HEK293 (cell line): ENCODE measurements at regions not wholly inside any gene's neighbourhood (a gene's known extent, or its start where the extent isn't known, plus 50 kb on each side); places are given as distances from the start of the nearest gene placed in this dataset.

Experiments
- CTCF ChIA-PET: fragments of 350-600 bp; formaldehyde crosslinking; extraction: SDS; loops from one replicate; lab custom pipeline; 2021; ENCODE audit warnings: antibody characterized with exemption; lab: Yijun Ruan, JAX
- POLR2A ChIA-PET: fragments of 300-600 bp; formaldehyde crosslinking; extraction: SDS; loops from one replicate; lab custom pipeline; 2020; ENCODE audit warnings: antibody characterized with exemption, inconsistent platforms; lab: Yijun Ruan, JAX
- H3K27ac ChIP-seq: fragments of 200-500 bp; sonication (Bioruptor generic); 2 replicates; pipeline ENCODE4 v1.5.1; 2014; ENCODE audit warnings: low read depth, low read length, control low read depth, inconsistent platforms; ENCODE audit errors: extremely low read depth
- H3K36me3 ChIP-seq, 2 experiments: fragments of 200-500 bp in 1 of 2; sonication (Bioruptor generic) in 1 of 2; 1 replicate in 1 of 2; 2 replicates in 1 of 2; pipeline ENCODE4 v1.5.1; 2014 to 2017; ENCODE audit warnings: inconsistent platforms in 2 of 2, low read length in 2 of 2; ENCODE audit not compliant: control insufficient read depth in 2 of 2, insufficient read depth in 1 of 2
- H3K4me1 ChIP-seq: fragments of 200-500 bp; sonication (Bioruptor generic); 2 replicates; pipeline ENCODE4 v1.5.1; 2014; ENCODE audit warnings: mild to moderate bottlenecking, low read length, inconsistent platforms; ENCODE audit not compliant: control insufficient read depth, insufficient read depth
- H3K4me3 ChIP-seq: 2 replicates; pipeline ENCODE4 v1.5.1; 2011; ENCODE audit warnings: low read depth, mild to moderate bottlenecking, control low read depth, low read length, moderate library complexity
- H3K9me3 ChIP-seq: fragments of 200-500 bp; sonication (Bioruptor generic); 2 replicates; pipeline ENCODE4 v1.5.1; 2014; ENCODE audit warnings: low read depth, low read length, inconsistent platforms; ENCODE audit not compliant: control insufficient read depth, insufficient read depth
- BCL11B ChIP-seq: fragments of 450-650 bp; formaldehyde crosslinking; IDR thresholded peaks from 2 replicates; pipeline ENCODE4 v1.5.1; 2016; ENCODE audit warnings: low read depth, missing biosample characterization, missing genetic modification characterization
- KLF9 ChIP-seq: fragments of 450-650 bp; formaldehyde crosslinking; IDR thresholded peaks from 2 replicates; pipeline ENCODE4 v1.5.1; 2016; ENCODE audit warnings: missing biosample characterization, missing genetic modification characterization, low read depth
- SETDB1 ChIP-seq: IDR thresholded peaks from one replicate; pipeline ENCODE4 v1.6.1; 2017; ENCODE audit warnings: mild to moderate bottlenecking, low read length, moderate library complexity, mixed read lengths; ENCODE audit not compliant: insufficient read length
- TRIM28 ChIP-seq: IDR thresholded peaks from 2 replicates; pipeline ENCODE4 v1.6.1; 2011; ENCODE audit warnings: low read length, control low read depth, borderline replicate concordance
- ZBTB17 ChIP-seq: fragments of 450-650 bp; formaldehyde crosslinking; IDR thresholded peaks from 2 replicates; pipeline ENCODE4 v1.5.1; 2016; ENCODE audit warnings: missing biosample characterization, missing genetic modification characterization
- ZBTB8A ChIP-seq: fragments of 450-650 bp; formaldehyde crosslinking; IDR thresholded peaks from 2 replicates; pipeline ENCODE4 v1.5.1; 2016; ENCODE audit warnings: missing biosample characterization, missing genetic modification characterization
- ZNF140 ChIP-seq: fragments of 450-650 bp; formaldehyde crosslinking; IDR thresholded peaks from 2 replicates; pipeline ENCODE4 v1.5.1; 2016; ENCODE audit warnings: missing biosample characterization, missing genetic modification characterization
- ZNF174 ChIP-seq: fragments of 450-650 bp; formaldehyde crosslinking; IDR thresholded peaks from 2 replicates; pipeline ENCODE4 v1.5.0; 2017; ENCODE audit warnings: missing biosample characterization, mild to moderate bottlenecking, missing genetic modification characterization
- ZNF214 ChIP-seq: fragments of 450-650 bp; formaldehyde crosslinking; IDR thresholded peaks from 2 replicates; pipeline ENCODE4 v1.5.1; 2017; ENCODE audit warnings: missing biosample characterization, mild to moderate bottlenecking, missing genetic modification characterization, borderline replicate concordance
- ZNF292 ChIP-seq: fragments of 450-650 bp; formaldehyde crosslinking; IDR thresholded peaks from 2 replicates; pipeline ENCODE4 v1.5.1; 2016; ENCODE audit warnings: low read depth, missing biosample characterization, missing genetic modification characterization, borderline replicate concordance
- ZNF366 ChIP-seq: fragments of 450-650 bp; formaldehyde crosslinking; conservative IDR thresholded peaks from 2 replicates; pipeline ENCODE4 v1.5.1; 2016; ENCODE audit warnings: missing biosample characterization, missing genetic modification characterization
- ZNF416 ChIP-seq: fragments of 450-650 bp; formaldehyde crosslinking; IDR thresholded peaks from 2 replicates; pipeline ENCODE4 v1.5.1; 2016; ENCODE audit warnings: missing biosample characterization, missing genetic modification characterization
- ZNF423 ChIP-seq: fragments of 450-650 bp; formaldehyde crosslinking; IDR thresholded peaks from 2 replicates; pipeline ENCODE4 v1.5.1; 2016; ENCODE audit warnings: missing biosample characterization, missing genetic modification characterization
- ZNF792 ChIP-seq: fragments of 450-650 bp; formaldehyde crosslinking; IDR thresholded peaks from 2 replicates; pipeline ENCODE4 v1.5.1; 2016; ENCODE audit warnings: missing biosample characterization, missing genetic modification characterization
- TF ChIP-seq, protein P1 (sequence below): fragments of 450-650 bp; formaldehyde crosslinking; IDR thresholded peaks from 2 replicates; pipeline ENCODE4 v1.5.1; 2016; ENCODE audit warnings: missing biosample characterization, missing genetic modification characterization
- TF ChIP-seq, protein P2 (sequence below): fragments of 450-650 bp; formaldehyde crosslinking; IDR thresholded peaks from 2 replicates; pipeline ENCODE4 v1.5.1; 2016; ENCODE audit warnings: missing biosample characterization, missing genetic modification characterization
- TF ChIP-seq, protein P3 (sequence below): fragments of 450-650 bp; formaldehyde crosslinking; IDR thresholded peaks from 2 replicates; pipeline ENCODE4 v1.5.1; 2016; ENCODE audit warnings: missing biosample characterization, missing genetic modification characterization, borderline replicate concordance

DNA sequence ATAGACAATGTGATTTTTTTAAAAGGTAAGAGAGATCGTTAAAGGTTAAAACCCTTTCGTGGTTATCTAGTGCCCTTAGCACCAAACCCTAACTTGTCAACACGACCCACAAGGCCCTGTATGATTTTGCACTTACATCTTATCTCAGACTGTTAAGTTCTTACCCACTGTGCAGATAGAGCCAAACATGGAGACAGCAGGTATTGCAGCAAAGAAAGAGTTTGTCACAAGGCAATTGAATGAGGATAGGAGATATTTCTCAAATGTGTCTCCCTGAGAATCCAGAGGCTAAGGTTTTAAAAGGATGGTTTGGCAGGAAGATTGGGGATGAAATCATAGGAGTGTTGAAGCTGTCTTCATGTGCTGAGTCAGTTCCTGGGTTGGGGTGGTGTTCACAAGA lies 313.4 kb downstream of the AEBP2 start:
- TF ChIP-seq ZNF366 (tag by site-specific recombination) (no peak), KLF9 (tag by site-specific recombination) (no peak), SETDB1 (peak; percentile 90), ZNF140 (no peak), TRIM28 (0 out of 2 replicates have a peak, but pooled peaks have one; percentile 49)
- CTCF ChIA-PET: no interaction called here
- Histone ChIP-seq H3K36me3 (no peaks in the 10 kb centered on the region), H3K9me3 (no peaks in the 10 kb centered on the region), H3K4me3 (no peak overlapping the region), H3K27ac (no peak overlapping the region), H3K4me1 (no peaks in the 10 kb centered on the region)
- POLR2A ChIA-PET: no interaction called here

DNA sequence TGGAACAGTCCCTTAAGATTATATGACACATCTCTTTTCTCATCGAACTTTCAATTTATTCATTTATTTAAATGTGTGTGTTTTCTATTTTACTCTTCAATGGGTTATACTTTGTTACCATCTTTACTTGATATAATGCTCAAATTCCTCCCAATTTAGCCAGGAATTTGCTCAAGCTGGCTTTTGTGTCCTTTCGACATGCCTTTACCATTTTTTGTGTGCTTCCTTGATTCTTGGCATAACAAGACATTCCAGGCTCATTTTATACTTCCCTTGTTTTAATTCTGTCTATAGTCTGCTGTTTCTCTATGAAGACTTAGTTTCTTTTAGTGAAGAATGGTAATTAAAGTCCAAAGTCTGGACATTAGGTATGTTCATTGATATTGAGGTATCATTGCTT lies 315.8 kb downstream of the AEBP2 start:
- TF ChIP-seq BCL11B (tag by site-specific recombination) (no peak), ZNF423 (no peak), ZBTB8A (no peak), ZNF214 (tag by site-specific recombination) (no peak), ZNF140 (no peak), KLF9 (tag by site-specific recombination) (no peak), ZNF792 (tag by site-specific recombination) (no peak), ZNF416 (no peak), ZNF174 (tag by site-specific recombination) (no peak), ZBTB17 (tag by site-specific recombination) (no peak), ZNF292 (tag by site-specific recombination) (no peak)
- TF ChIP-seq, protein P1, sequence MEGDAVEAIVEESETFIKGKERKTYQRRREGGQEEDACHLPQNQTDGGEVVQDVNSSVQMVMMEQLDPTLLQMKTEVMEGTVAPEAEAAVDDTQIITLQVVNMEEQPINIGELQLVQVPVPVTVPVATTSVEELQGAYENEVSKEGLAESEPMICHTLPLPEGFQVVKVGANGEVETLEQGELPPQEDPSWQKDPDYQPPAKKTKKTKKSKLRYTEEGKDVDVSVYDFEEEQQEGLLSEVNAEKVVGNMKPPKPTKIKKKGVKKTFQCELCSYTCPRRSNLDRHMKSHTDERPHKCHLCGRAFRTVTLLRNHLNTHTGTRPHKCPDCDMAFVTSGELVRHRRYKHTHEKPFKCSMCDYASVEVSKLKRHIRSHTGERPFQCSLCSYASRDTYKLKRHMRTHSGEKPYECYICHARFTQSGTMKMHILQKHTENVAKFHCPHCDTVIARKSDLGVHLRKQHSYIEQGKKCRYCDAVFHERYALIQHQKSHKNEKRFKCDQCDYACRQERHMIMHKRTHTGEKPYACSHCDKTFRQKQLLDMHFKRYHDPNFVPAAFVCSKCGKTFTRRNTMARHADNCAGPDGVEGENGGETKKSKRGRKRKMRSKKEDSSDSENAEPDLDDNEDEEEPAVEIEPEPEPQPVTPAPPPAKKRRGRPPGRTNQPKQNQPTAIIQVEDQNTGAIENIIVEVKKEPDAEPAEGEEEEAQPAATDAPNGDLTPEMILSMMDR (tag by site-specific recombination): no peak
- TF ChIP-seq, protein P2, sequence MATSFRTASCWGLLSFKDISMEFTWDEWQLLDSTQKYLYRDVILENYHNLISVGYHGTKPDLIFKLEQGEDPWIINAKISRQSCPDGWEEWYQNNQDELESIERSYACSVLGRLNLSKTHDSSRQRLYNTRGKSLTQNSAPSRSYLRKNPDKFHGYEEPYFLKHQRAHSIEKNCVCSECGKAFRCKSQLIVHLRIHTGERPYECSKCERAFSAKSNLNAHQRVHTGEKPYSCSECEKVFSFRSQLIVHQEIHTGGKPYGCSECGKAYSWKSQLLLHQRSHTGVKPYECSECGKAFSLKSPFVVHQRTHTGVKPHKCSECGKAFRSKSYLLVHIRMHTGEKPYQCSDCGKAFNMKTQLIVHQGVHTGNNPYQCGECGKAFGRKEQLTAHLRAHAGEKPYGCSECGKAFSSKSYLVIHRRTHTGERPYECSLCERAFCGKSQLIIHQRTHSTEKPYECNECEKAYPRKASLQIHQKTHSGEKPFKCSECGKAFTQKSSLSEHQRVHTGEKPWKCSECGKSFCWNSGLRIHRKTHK: no peak
- TF ChIP-seq, protein P3, sequence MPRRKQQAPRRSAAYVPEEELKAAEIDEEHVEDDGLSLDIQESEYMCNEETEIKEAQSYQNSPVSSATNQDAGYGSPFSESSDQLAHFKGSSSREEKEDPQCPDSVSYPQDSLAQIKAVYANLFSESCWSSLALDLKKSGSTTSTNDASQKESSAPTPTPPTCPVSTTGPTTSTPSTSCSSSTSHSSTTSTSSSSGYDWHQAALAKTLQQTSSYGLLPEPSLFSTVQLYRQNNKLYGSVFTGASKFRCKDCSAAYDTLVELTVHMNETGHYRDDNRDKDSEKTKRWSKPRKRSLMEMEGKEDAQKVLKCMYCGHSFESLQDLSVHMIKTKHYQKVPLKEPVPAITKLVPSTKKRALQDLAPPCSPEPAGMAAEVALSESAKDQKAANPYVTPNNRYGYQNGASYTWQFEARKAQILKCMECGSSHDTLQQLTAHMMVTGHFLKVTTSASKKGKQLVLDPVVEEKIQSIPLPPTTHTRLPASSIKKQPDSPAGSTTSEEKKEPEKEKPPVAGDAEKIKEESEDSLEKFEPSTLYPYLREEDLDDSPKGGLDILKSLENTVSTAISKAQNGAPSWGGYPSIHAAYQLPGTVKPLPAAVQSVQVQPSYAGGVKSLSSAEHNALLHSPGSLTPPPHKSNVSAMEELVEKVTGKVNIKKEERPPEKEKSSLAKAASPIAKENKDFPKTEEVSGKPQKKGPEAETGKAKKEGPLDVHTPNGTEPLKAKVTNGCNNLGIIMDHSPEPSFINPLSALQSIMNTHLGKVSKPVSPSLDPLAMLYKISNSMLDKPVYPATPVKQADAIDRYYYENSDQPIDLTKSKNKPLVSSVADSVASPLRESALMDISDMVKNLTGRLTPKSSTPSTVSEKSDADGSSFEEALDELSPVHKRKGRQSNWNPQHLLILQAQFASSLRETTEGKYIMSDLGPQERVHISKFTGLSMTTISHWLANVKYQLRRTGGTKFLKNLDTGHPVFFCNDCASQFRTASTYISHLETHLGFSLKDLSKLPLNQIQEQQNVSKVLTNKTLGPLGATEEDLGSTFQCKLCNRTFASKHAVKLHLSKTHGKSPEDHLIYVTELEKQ (tag by site-specific recombination): no peak
- H3K36me3 ChIP-seq: no peaks in the 10 kb centered on the region
- H3K4me3 ChIP-seq: no peak overlapping the region
- H3K4me1 ChIP-seq: no peaks in the 10 kb centered on the region
- no peak overlapping the region for H3K27ac ChIP-seq
- ChIA-PET POLR2A (no interaction called here), CTCF (interaction anchor here (0.7 kb wide), 1 partner anchor 245 kb away, joined by 3 read pairs; no protein-coding TSS in a partner anchor)
- H3K9me3 ChIP-seq: no peaks in the 10 kb centered on the region
